ENCODE measurements at regions not wholly inside any gene's neighbourhood (a gene's known extent, or its start where the extent isn't known, plus 50 kb on each side); places are given as distances from the start of the nearest gene placed in this dataset.

DNA sequence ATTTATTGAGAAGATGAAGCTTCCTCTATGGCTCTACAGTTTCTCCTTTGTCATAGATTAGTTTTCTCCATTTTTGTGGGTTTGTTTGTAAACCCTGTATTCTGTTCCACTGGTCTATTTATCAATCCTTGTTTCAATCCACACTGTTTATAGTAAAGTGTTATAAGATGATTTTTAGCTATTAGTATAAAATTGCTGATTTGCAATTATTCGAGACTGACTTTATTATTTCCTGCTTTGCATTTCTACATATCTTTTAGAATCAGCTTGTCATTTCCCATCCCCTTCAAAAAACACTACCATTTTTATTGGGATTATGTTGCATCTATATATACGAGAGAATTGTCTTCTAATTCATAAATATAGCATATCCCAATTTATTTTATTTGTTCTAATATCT is 325.9 kb upstream of the EPHA7 start:
- TF ChIP-seq, protein P1, sequence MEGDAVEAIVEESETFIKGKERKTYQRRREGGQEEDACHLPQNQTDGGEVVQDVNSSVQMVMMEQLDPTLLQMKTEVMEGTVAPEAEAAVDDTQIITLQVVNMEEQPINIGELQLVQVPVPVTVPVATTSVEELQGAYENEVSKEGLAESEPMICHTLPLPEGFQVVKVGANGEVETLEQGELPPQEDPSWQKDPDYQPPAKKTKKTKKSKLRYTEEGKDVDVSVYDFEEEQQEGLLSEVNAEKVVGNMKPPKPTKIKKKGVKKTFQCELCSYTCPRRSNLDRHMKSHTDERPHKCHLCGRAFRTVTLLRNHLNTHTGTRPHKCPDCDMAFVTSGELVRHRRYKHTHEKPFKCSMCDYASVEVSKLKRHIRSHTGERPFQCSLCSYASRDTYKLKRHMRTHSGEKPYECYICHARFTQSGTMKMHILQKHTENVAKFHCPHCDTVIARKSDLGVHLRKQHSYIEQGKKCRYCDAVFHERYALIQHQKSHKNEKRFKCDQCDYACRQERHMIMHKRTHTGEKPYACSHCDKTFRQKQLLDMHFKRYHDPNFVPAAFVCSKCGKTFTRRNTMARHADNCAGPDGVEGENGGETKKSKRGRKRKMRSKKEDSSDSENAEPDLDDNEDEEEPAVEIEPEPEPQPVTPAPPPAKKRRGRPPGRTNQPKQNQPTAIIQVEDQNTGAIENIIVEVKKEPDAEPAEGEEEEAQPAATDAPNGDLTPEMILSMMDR (IDR thresholded peaks at IDR 0.05) = no peak
- no peak for TF ChIP-seq POLR2A (IDR thresholded peaks at IDR 0.05)
